ENCODE measurements at regions not wholly inside any gene's neighbourhood (a gene's known extent, or its start where the extent isn't known, plus 50 kb on each side); places are given as distances from the start of the nearest gene placed in this dataset.

DNA sequence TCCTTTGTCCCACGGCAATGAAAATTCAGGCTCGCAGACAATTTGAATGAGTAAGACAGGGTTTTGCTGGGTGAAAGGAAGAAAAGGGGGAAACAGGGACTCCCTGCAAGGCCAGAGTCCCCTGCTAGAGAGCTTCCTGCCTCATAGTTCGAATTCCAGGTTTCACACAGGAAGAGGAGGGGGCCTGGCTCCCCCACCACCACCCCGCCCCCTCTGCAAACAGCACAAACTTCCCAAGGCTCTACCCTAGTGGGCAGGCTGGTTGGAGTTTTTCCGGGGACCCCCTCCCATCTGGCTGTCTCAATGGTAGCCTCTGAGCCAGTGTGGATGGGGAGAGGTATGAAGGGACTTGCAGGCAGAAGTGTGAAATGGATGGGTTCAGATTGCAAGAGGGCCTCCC lies 57.4 kb upstream of the NEBL start:
- H3K9me3 ChIP-seq (ENCODE audit: insufficient read depth, low read length), result no peaks in the 10 kb centered on the region
- H3K4me1 ChIP-seq (ENCODE audit: low read length), result no peaks in the 10 kb centered on the region
- no peaks in the 10 kb centered on the region for H3K79me2 ChIP-seq (ENCODE audit: low read length)
- H3K27ac ChIP-seq (ENCODE audit: low read length), result no peak overlapping the region
- H3K36me3 ChIP-seq (replicated peaks; ENCODE audit: low read depth, low read length), result no peaks in the 10 kb centered on the region
- H3K9ac ChIP-seq (ENCODE audit: low read length), result no peak overlapping the region
- H3K4me3 ChIP-seq (ENCODE audit: low read length), result no peak overlapping the region
- no peak for TF ChIP-seq EZH2phosphoT487 (IDR thresholded peaks at IDR 0.05; ENCODE audit: low read depth)
- TF ChIP-seq, protein P1, sequence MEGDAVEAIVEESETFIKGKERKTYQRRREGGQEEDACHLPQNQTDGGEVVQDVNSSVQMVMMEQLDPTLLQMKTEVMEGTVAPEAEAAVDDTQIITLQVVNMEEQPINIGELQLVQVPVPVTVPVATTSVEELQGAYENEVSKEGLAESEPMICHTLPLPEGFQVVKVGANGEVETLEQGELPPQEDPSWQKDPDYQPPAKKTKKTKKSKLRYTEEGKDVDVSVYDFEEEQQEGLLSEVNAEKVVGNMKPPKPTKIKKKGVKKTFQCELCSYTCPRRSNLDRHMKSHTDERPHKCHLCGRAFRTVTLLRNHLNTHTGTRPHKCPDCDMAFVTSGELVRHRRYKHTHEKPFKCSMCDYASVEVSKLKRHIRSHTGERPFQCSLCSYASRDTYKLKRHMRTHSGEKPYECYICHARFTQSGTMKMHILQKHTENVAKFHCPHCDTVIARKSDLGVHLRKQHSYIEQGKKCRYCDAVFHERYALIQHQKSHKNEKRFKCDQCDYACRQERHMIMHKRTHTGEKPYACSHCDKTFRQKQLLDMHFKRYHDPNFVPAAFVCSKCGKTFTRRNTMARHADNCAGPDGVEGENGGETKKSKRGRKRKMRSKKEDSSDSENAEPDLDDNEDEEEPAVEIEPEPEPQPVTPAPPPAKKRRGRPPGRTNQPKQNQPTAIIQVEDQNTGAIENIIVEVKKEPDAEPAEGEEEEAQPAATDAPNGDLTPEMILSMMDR (IDR thresholded peaks at IDR 0.05; ENCODE audit: low read depth, low read length), result no peak
- H3K4me2 ChIP-seq (ENCODE audit: low read length), result no peak overlapping the region
- no peaks in the 10 kb centered on the region for H3K27me3 ChIP-seq (ENCODE audit: low read depth, low read length)
- H2AFZ ChIP-seq (ENCODE audit: low read depth, low read length), result no peak overlapping the region
- no peaks in the 10 kb centered on the region for H4K20me1 ChIP-seq (ENCODE audit: insufficient read depth, low read length)

DNA sequence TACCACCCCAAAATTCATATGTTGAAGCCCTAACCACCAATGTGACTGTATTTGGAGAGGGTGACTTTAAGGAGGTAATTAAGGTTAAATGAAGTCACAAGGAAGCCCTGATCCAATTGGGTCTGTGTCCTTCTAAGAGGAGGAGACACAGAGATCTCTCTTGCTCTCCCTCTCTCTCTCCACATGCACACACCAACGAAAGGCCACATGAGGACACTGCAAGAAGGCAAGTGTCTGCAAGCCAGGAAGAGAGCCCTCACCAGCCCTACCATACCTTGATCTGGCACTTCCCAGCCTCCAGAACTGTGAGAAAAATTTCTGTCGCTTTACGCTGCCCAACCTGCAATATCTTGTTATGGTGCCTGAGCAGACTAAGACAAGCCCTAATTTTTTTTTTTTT lies 56.0 kb upstream of the NEBL start:
- Histone ChIP-seq H3K79me2 (ENCODE audit: low read length) (no peaks in the 10 kb centered on the region), H3K4me1 (ENCODE audit: low read length) (no peaks in the 10 kb centered on the region), H3K4me2 (ENCODE audit: low read length) (no peak overlapping the region), H3K36me3 (replicated peaks; ENCODE audit: low read depth, low read length) (no peaks in the 10 kb centered on the region), H3K27ac (ENCODE audit: low read length) (no peak overlapping the region), H3K9ac (ENCODE audit: low read length) (no peak overlapping the region), H3K27me3 (ENCODE audit: low read depth, low read length) (no peaks in the 10 kb centered on the region), H4K20me1 (ENCODE audit: insufficient read depth, low read length) (no peaks in the 10 kb centered on the region), H3K9me3 (ENCODE audit: insufficient read depth, low read length) (no peaks in the 10 kb centered on the region), H3K4me3 (ENCODE audit: low read length) (no peak overlapping the region), H2AFZ (ENCODE audit: low read depth, low read length) (no peak overlapping the region)
- no peak for TF ChIP-seq EZH2phosphoT487 (IDR thresholded peaks at IDR 0.05; ENCODE audit: low read depth)
- TF ChIP-seq, protein P1 (IDR thresholded peaks at IDR 0.05; ENCODE audit: low read depth, low read length), result no peak

- H4K20me1 ChIP-seq (ENCODE audit: insufficient read depth, low read length), result no peaks in the 10 kb centered on the region
- H3K36me3 ChIP-seq (replicated peaks; ENCODE audit: low read depth, low read length), result no peaks in the 10 kb centered on the region
- no peaks in the 10 kb centered on the region for H3K4me1 ChIP-seq (ENCODE audit: low read length)
- no peaks in the 10 kb centered on the region for H3K9me3 ChIP-seq (ENCODE audit: insufficient read depth, low read length)
- no peak for TF ChIP-seq EZH2phosphoT487 (IDR thresholded peaks at IDR 0.05; ENCODE audit: low read depth)
- TF ChIP-seq, protein P1 (IDR thresholded peaks at IDR 0.05; ENCODE audit: low read depth, low read length), result no peak
- H3K4me2 ChIP-seq (ENCODE audit: low read length), result no peak overlapping the region
- H3K27ac ChIP-seq (ENCODE audit: low read length), result no peak overlapping the region
- H3K27me3 ChIP-seq (ENCODE audit: low read depth, low read length), result no peaks in the 10 kb centered on the region
- H3K4me3 ChIP-seq (ENCODE audit: low read length), result no peak overlapping the region
- H3K79me2 ChIP-seq (ENCODE audit: low read length), result no peaks in the 10 kb centered on the region
- H3K9ac ChIP-seq (ENCODE audit: low read length), result no peak overlapping the region
- H2AFZ ChIP-seq (ENCODE audit: low read depth, low read length), result no peak overlapping the region
Observed at GRCh38 chr10:20949967-20950366, 52.9 kb upstream of the NEBL start.

DNA sequence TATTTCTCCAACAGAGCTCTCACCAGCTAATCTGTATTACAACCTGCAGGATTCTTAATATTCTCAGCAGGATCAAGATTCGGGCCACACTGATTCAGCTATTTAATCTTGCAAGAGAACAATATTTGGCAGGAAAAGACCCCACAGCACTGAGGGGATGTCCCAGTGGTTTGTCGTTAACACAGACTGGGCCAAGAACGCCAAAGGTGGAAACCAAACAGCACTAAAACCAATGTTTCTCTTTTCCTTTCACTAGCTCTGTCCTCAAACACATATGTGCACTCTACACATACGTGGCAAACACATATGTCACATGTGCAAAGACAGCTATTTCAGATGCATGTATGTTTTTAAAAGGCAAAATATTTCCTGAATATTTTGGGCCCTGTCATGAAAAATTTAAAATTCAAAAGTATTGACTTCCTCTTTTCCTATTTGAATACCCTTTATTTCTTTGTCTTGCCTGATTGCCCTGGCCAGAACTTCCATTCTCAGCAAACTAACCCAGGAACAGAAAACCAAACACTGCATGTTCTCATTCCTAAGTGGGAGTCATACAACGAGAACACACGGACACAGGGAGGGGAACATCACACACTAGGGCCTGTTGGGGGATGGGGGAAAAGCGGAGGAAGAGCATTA lies 51.7 kb upstream of the NEBL start:
- H3K9me3 ChIP-seq (ENCODE audit: insufficient read depth, low read length), result no peaks in the 10 kb centered on the region
- no peak overlapping the region for H3K4me2 ChIP-seq (ENCODE audit: low read length)
- H3K4me3 ChIP-seq (ENCODE audit: low read length), result no peak overlapping the region
- H3K4me1 ChIP-seq (ENCODE audit: low read length), result no peaks in the 10 kb centered on the region
- H2AFZ ChIP-seq (ENCODE audit: low read depth, low read length), result no peak overlapping the region
- no peaks in the 10 kb centered on the region for H4K20me1 ChIP-seq (ENCODE audit: insufficient read depth, low read length)
- H3K9ac ChIP-seq (ENCODE audit: low read length), result no peak overlapping the region
- H3K36me3 ChIP-seq (replicated peaks; ENCODE audit: low read depth, low read length), result no peaks in the 10 kb centered on the region
- TF ChIP-seq, protein P1 (IDR thresholded peaks at IDR 0.05; ENCODE audit: low read depth, low read length), result no peak
- no peak for TF ChIP-seq EZH2phosphoT487 (IDR thresholded peaks at IDR 0.05; ENCODE audit: low read depth)
- H3K27ac ChIP-seq (ENCODE audit: low read length), result no peak overlapping the region
- no peaks in the 10 kb centered on the region for H3K27me3 ChIP-seq (ENCODE audit: low read depth, low read length)
- no peaks in the 10 kb centered on the region for H3K79me2 ChIP-seq (ENCODE audit: low read length)

Data from OCI-LY3 (cell line).